ENCODE measurements at regions not wholly inside any gene's neighbourhood (a gene's known extent, or its start where the extent isn't known, plus 50 kb on each side); places are given as distances from the start of the nearest gene placed in this dataset.

DNA sequence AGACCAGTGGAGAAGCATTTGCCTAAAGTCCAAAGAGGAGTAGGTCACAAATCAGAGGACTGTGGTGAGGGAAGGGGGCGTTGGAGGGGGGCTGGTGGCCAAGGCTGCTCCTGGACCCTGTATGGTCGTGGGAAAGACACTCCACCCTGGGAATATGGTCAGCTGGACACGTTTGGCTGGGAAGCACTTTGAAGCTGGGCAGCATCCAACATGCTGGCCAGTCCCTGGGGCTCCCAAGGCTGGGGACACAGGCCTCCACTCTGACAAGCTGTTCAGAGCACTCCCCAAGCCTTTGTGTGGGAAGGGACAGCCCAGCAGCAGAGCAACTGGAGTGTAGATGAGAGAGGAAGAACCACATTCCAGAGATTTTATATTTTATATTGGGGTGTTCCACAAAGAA is 203.2 kb downstream of the ANKRD60 start:
- DNase-seq = no peak
- no peak overlapping the region for H3K27ac ChIP-seq (ENCODE audit: insufficient read depth, low read length)
- no peak overlapping the region for H3K4ac ChIP-seq (ENCODE audit: low read depth, low read length)
- H3K56ac ChIP-seq (ENCODE audit: extremely low read depth, insufficient read depth, low read length) = no peak overlapping the region
- no peaks in the 10 kb centered on the region for H3K36me3 ChIP-seq (ENCODE audit: control insufficient read depth, insufficient read depth, low read length)
- no peaks in the 10 kb centered on the region for H3K79me1 ChIP-seq (ENCODE audit: low read depth in 1 of 2, low read length in 2 of 2)
- H3K9ac ChIP-seq (ENCODE audit: low read depth, low read length) = no peak overlapping the region
- no peak overlapping the region for H3K4me2 ChIP-seq (ENCODE audit: low read depth, low read length)
- CTCF ChIA-PET = interaction anchor here (0.7 kb wide), 1 partner anchor 1932 kb away, joined by 3 read pairs; no protein-coding TSS in a partner anchor
- no peak overlapping the region for H2AK9ac ChIP-seq (replicated peaks; ENCODE audit: low read depth, low read length, poor library complexity)
- H4K8ac ChIP-seq (ENCODE audit: low read depth in 2 of 2, low read length in 2 of 2) = no peak overlapping the region
- no CpG with 5 or more reads among the region's 3 CpGs for WGBS, 2 experiments (ENCODE audit: extremely low coverage in 2 of 2, insufficient read length in 1 of 2)
- no peaks in the 10 kb centered on the region for H4K20me1 ChIP-seq (ENCODE audit: insufficient read depth, low read length)
- dilution Hi-C loops (cut with HindIII; ENCODE audit: low sequenced_read_pairs, unreplicated experiment) = no loop called here
- H2AK5ac ChIP-seq (ENCODE audit: low read depth, low read length) = no peak overlapping the region
- no peak overlapping the region for H3K23ac ChIP-seq (ENCODE audit: low read depth, low read length)
- H2BK5ac ChIP-seq (ENCODE audit: low read depth, low read length, poor library complexity, severe bottlenecking) = no peak overlapping the region
- no peak overlapping the region for H2BK20ac ChIP-seq (ENCODE audit: low read depth, low read length)
- no peak overlapping the region for H2AFZ ChIP-seq (replicated peaks; ENCODE audit: low read length, poor library complexity)
- H3K14ac ChIP-seq (replicated peaks; ENCODE audit: low read depth, low read length) = no peak overlapping the region
- no peaks in the 10 kb centered on the region for H3K4me1 ChIP-seq (ENCODE audit: control insufficient read depth, insufficient read depth, low read length)
- H4K91ac ChIP-seq (ENCODE audit: insufficient read depth, low read depth, low read length) = no peak overlapping the region
- H3K9me3 ChIP-seq (ENCODE audit: control insufficient read depth, insufficient read depth, low read length) = no peaks in the 10 kb centered on the region
- H3K18ac ChIP-seq (ENCODE audit: low read depth, low read length) = no peak overlapping the region
- H4K5ac ChIP-seq (ENCODE audit: low read depth, low read length) = no peak overlapping the region
- no peak for TF ChIP-seq RFX5 (IDR thresholded peaks at IDR 0.05; ENCODE audit: low read depth, low read length)
- H3K9me1 ChIP-seq (ENCODE audit: insufficient read depth, low read length) = no peaks in the 10 kb centered on the region
- intact Hi-C loops (cut with micrococcal nuclease) = no loop called here
- ATAC-seq (ENCODE audit: low read depth) = no peak
- no peak overlapping the region for H2BK15ac ChIP-seq (ENCODE audit: low read depth, low read length)
- no peak overlapping the region for H2BK120ac ChIP-seq (ENCODE audit: low read depth, low read length)
- no peak overlapping the region for H3K4me3 ChIP-seq (ENCODE audit: insufficient read depth, low read depth, low read length)
- POLR2A ChIA-PET (ENCODE audit: unreplicated experiment) = no interaction called here
- H3K27me3 ChIP-seq (ENCODE audit: control insufficient read depth, insufficient read depth, low read length) = no peaks in the 10 kb centered on the region
- no TSS peak for BruUV-seq (replicated peaks)
- in situ Hi-C loops (cut with MboI; ENCODE audit: low sequenced_read_pairs) = no loop called here

Data from IMR-90 (cell line).